GM18867 (cell line): ENCODE measurements at regions not wholly inside any gene's neighbourhood (a gene's known extent, or its start where the extent isn't known, plus 50 kb on each side); places are given as distances from the start of the nearest gene placed in this dataset.

Experiments
- ATAC-seq: cut with Tn5 transposase; IDR thresholded peaks from one replicate; pipeline ENCODE4 v1.9.1; 2021; ENCODE audit warnings: mild to moderate bottlenecking, moderate library complexity; ENCODE audit not compliant: unreplicated experiment

DNA sequence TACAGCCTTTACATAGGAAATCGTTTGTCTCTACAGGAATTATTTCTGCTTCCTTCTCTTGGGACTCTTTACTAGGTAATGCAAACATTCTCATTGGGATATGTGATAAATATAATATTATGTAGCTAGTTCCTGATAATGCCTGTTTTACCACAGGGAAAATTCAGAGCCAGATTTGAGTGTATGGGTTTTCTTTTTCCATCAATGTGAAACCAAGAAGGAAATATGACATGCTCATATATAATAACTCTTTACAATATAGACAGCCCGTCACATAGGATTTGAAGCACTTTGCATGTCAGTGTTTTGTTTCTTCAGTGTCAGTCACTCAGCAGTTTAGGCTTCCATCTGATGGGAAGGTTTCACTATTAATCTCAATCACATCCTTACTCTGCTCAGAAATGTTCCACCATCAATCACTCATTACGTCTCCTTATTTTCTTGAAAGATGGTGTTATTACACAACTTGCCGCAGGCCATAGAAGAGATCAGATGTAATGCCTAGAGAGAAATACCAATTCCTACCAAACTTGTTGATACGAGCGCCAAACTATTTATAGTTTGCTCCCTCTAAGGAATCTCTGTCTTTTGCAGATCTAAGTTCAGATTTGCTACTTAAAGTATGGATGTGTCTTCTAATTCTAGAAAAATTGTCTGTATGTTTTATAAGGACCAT is 314.8 kb downstream of the DIPK2A start:
- ATAC-seq, result no peak

- ATAC-seq, result no peak
Observed at GRCh38 chr3:144287001-144287400, 315.4 kb downstream of the DIPK2A start.

- ATAC-seq, result peak; percentile 71
Observed at GRCh38 chr3:144289057-144289456, 317.4 kb downstream of the DIPK2A start.

- peak; percentile 86 for ATAC-seq
Observed at GRCh38 chr3:144294659-144295538, 323.3 kb downstream of the DIPK2A start.

DNA sequence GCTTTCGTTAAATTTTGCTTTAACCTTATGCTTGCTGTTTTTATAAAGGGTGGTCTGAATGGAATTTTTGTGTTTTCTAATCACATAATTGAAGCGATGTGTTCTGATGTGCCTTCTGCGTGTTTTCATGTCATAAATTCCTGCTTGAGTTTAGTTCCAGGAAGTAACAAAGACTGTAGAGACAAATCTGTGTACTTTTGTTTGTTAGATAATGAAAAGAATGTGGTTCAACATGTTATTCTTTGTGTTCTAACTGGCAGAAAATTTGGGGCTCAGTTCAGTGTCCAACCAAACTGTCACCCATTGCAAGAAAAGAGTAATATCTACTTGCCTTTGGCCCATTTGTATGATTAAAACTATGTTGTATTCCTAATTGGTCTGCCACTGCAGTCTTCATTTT is 324.0 kb downstream of the DIPK2A start:
- no peak for ATAC-seq

DNA sequence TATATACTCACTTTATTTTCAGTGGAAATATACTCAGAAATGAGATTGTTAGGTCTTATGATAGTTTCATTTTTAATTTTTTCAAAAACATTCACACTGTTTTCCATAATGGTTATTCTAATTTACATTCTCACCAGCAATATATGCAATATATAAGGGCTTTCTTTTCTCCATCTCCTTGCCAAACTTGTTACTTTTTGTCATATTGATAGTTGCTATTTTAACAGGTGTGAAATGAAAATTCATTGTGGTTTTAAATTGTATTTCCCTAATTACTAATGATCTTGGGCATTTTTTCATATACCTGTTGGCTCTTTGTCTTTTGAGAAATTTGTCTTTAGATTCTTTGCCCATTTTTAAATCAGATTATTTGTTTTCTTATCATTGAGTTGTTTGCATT is 325.2 kb downstream of the DIPK2A start:
- ATAC-seq, result peak; percentile 56

- no peak for ATAC-seq
Observed at GRCh38 chr3:144301863-144302262, 330.2 kb downstream of the DIPK2A start.

DNA sequence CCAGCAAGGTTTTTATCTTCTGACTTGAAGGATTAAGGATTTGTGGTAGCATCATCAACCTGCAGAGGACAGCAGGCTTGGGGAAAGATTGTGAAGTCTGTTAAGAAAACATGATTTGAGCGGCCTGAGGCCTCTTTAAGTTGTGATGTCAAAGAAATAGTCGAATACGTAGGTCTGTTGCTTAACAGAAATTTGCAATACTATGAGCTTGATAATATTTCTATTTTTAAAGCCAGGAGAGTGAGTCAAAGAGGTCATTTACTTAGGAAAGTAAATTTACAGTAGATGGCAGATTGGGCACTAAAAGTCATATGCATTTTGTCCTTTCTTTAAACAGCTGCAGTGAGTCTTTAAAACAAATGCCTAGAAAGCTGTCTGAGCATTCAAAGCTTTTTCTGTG is 336.3 kb downstream of the DIPK2A start:
- ATAC-seq, result no peak

GRCh38 chr3:144308396-144308795 is 336.8 kb downstream of the DIPK2A start:
- ATAC-seq, result no peak

DNA sequence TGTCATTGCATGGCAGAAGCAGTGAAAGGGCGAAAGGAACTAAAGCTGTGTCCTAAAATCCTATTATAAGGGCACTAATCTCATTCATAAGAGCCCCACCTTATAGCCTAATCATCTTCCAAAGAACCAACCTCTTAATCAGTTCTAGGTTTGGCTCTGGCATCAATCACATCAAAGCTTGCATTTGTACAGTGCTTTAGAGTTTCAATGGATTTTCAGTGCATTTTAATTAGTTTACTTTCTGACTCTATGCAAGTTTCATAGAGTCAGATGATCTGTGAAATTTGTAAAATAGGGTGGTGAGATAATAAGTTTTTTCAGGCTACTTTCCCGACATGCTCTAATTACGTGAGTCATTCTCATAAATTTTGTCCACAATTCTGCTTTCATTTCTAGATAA is 341.1 kb downstream of the DIPK2A start:
- ATAC-seq, result no peak

DNA sequence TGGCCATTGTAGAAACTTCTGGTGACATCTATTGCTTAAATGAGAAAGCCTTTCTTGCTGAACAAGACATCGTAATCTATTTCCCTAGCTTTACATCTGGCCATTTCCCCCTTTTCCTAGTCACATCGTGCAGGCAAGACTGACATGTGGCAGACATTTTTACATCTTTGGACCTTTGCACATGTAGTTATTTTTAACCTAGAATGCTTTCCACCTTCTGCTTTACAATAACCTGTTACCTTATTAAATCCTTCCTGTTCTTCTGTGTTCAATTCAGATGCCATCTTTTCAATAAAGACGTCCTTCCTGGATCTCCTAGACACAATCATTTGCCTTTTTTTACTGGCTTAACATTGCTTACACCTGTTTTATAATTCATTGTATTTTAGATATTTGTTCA is 343.3 kb downstream of the DIPK2A start:
- no peak for ATAC-seq

GRCh38 chr3:144317961-144318360 is 346.3 kb downstream of the DIPK2A start:
- no peak for ATAC-seq

DNA sequence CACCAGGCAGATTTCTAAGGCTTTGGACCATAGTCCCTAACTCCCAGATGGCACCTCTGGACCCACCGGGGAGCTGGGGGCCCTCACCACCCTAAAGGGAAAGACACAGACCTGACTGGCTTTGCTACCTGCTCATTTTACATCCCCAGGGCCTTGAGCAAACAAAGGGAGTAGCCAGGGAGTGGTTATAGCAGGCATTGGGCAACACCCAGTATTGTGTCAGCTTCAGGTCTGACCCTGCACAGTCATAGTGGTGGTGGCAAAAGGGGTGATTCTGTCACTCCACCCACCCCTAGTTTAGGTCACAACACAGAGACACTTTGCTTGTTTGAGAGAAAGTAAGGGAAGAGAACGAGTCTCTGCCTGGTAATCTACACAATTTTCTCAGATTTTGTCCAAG is 352.5 kb downstream of the DIPK2A start:
- no peak for ATAC-seq

DNA sequence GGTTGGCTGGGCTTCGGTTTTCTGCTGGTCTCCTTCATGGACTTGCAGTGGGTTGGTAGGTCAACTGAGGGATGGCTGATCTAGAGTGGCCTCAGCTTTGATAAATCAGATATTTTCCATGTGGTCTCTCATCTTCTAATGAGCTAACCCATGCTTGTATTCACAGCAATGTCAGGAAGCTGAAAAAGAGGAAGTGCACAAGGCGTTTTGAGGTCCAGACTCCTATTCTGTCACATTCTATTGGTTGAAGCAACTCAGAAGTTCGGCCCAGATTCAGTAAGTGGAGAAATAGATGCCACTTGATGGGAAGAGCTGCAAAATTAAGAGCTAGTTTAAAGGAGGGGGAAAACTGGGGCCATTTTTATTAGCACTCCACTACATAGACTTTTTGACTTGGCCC is 361.2 kb downstream of the DIPK2A start:
- ATAC-seq, result peak; percentile 62

- ATAC-seq, result no peak
Observed at GRCh38 chr3:144341471-144341870, 369.8 kb downstream of the DIPK2A start.

DNA sequence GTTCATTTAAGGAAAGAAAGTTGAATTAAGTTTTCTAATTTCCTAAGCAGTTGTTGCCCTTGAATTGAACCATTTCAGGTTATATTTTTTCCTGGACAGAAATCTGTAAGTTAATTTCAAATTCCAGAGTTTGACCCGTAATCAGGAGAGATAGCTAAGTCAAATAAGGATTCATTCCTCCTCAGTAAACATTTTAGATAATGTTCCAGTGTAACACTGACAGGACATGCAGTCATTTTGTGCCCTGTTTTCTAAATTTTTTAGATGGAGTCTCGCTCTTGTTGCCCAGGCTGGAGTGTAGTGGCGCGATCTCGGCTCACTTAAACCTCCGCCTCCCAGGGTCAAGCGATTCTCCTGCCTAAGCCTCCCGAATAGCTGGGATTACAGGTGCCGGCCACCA is 371.7 kb downstream of the DIPK2A start:
- ATAC-seq, result no peak

GRCh38 chr3:144343777-144344176 is 372.2 kb downstream of the DIPK2A start:
- no peak for ATAC-seq

DNA sequence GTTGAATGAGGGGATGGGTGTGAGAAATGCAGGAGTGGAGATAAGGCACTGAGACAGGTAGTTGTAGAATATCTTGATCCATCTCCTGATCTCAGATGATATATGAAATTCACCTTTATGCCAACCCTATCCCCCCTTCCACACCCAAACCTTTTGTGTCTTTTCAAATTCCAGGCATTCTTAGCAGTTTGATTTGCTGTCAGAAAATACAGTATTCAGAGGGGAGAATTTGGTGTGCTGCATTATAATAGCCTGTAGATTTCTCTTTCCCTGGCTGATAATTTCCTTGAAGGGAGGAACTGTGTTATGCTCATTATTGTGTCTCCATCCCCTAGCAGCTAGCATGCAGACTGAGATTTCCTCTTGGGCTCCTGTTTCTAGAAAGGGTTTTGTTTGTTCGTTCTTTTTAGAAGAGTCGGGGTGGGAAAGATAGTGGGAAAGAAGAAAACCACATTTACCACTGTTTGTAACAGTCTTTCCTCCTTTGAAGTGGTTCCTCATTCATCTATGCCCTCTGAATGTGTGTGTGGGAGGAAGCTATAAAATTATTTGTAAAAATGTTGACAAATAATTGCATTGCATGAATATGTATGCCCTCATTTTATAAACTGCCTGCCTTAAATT is 373.4 kb downstream of the DIPK2A start:
- ATAC-seq, result no peak

- no peak for ATAC-seq
Observed at GRCh38 chr3:144350125-144350524, 378.5 kb downstream of the DIPK2A start.

DNA sequence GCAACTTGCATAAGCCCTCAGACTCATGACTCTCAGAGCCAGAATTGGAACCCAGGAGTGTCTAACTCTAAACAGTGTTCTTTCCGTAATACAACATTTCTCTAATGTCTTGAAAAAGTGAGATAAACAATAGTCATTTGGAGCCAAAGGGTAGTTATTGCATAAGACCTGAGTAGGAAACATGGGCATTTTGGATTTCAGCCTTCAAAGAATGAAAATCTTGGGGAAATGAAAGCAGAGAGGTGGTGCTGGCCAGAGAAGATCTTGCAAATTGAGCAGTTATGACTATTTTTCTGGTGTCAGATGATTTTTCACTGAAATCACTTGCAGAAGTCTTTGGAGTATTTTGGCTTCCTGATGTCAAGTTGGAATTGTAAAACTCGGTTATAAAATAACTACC is 379.4 kb downstream of the DIPK2A start:
- no peak for ATAC-seq

- no peak for ATAC-seq
Observed at GRCh38 chr3:144351773-144352365, 380.2 kb downstream of the DIPK2A start.

- no peak for ATAC-seq
Observed at GRCh38 chr3:144358191-144358590, 386.6 kb downstream of the DIPK2A start.
